Activated naive CD4-positive, alpha-beta T cell treated with anti-CD3 and anti-CD28 coated beads for 36 hours (primary cell): ENCODE measurements at regions not wholly inside any gene's neighbourhood (a gene's known extent, or its start where the extent isn't known, plus 50 kb on each side); places are given as distances from the start of the nearest gene placed in this dataset.

Experiments
- CTCF ChIA-PET: fragments of 350-600 bp; sonication (Branson Sonifier 250); formaldehyde crosslinking; loops from one replicate; lab custom pipeline; 2021; ENCODE audit warnings: antibody characterized with exemption; lab: Charles Lee
- DNase-seq: peaks from one replicate; pipeline ENCODE4 v3.0.0-alpha.2; 2020
- H3K27ac Mint-ChIP-seq: one replicate; pipeline ENCODE4 v1.8.0; 2021; ENCODE audit warnings: mild to moderate bottlenecking, mixed read lengths
- H3K27me3 Mint-ChIP-seq: one replicate; pipeline ENCODE4 v1.8.0; 2021; ENCODE audit warnings: low read depth, mixed read lengths
- H3K36me3 Mint-ChIP-seq: one replicate; pipeline ENCODE4 v1.8.0; 2021; ENCODE audit warnings: low read depth, mixed read lengths
- H3K4me1 Mint-ChIP-seq: one replicate; pipeline ENCODE4 v1.8.0; 2021; ENCODE audit warnings: low read depth, mixed read lengths
- H3K4me3 Mint-ChIP-seq: one replicate; pipeline ENCODE4 v1.8.0; 2021; ENCODE audit warnings: mild to moderate bottlenecking, moderate library complexity, mixed read lengths
- H3K9me3 Mint-ChIP-seq: one replicate; pipeline ENCODE4 v1.8.0; 2021; ENCODE audit warnings: mixed read lengths
- intact Hi-C: fragments of 100-400 bp; cut with micrococcal nuclease; formaldehyde crosslinking; loops from one replicate; pipeline ENCODE4 v1.15.1; 2023

- CTCF ChIA-PET: interaction anchor here (0.6 kb wide), 1 partner anchor 11 kb away, joined by 4 read pairs; no protein-coding TSS in a partner anchor
- H3K4me3 Mint-ChIP-seq: no peak overlapping the region
- H3K4me1 Mint-ChIP-seq: no peaks in the 10 kb centered on the region
- intact Hi-C loops: no loop called here
- H3K36me3 Mint-ChIP-seq: no peaks in the 10 kb centered on the region
- peaks cover 10% of the 10 kb centered on the region for H3K9me3 Mint-ChIP-seq
- no peak for DNase-seq
- H3K27me3 Mint-ChIP-seq: no peaks in the 10 kb centered on the region
- H3K27ac Mint-ChIP-seq: no peak overlapping the region
Measured at GRCh38 chr10:107557916-107558315, 393.4 kb upstream of the SORCS1 start.

GRCh38 chr10:107554333-107554732 is 389.8 kb upstream of the SORCS1 start:
- Mint-ChIP-seq H3K4me3 (no peak overlapping the region), H3K4me1 (no peaks in the 10 kb centered on the region), H3K27ac (no peak overlapping the region), H3K9me3 (peaks cover 20% of the 10 kb centered on the region), H3K27me3 (no peaks in the 10 kb centered on the region), H3K36me3 (no peaks in the 10 kb centered on the region)
- intact Hi-C loops: no loop called here
- CTCF ChIA-PET: no interaction called here
- DNase-seq: no peak

GRCh38 chr10:107553470-107553869 is 389.0 kb upstream of the SORCS1 start:
- CTCF ChIA-PET: no interaction called here
- intact Hi-C loops: no loop called here
- Mint-ChIP-seq H3K27ac (no peak overlapping the region), H3K27me3 (no peaks in the 10 kb centered on the region), H3K36me3 (no peaks in the 10 kb centered on the region), H3K9me3 (peaks cover 20% of the 10 kb centered on the region), H3K4me1 (no peaks in the 10 kb centered on the region), H3K4me3 (no peak overlapping the region)
- DNase-seq: no peak

GRCh38 chr10:107552963-107553362 is 388.5 kb upstream of the SORCS1 start:
- no peak overlapping the region for H3K4me3 Mint-ChIP-seq
- no peaks in the 10 kb centered on the region for H3K27me3 Mint-ChIP-seq
- intact Hi-C loops: no loop called here
- no peak for DNase-seq
- H3K36me3 Mint-ChIP-seq: no peaks in the 10 kb centered on the region
- H3K27ac Mint-ChIP-seq: no peak overlapping the region
- H3K9me3 Mint-ChIP-seq: peaks cover 23% of the 10 kb centered on the region
- CTCF ChIA-PET: no interaction called here
- no peaks in the 10 kb centered on the region for H3K4me1 Mint-ChIP-seq

GRCh38 chr10:107548301-107548700 is 383.8 kb upstream of the SORCS1 start:
- CTCF ChIA-PET: no interaction called here
- H3K27ac Mint-ChIP-seq: no peak overlapping the region
- H3K4me3 Mint-ChIP-seq: no peak overlapping the region
- no peaks in the 10 kb centered on the region for H3K4me1 Mint-ChIP-seq
- H3K27me3 Mint-ChIP-seq: no peaks in the 10 kb centered on the region
- no peak for DNase-seq
- peaks cover 19% of the 10 kb centered on the region for H3K9me3 Mint-ChIP-seq
- intact Hi-C loops: no loop called here
- no peaks in the 10 kb centered on the region for H3K36me3 Mint-ChIP-seq

GRCh38 chr10:107546986-107547385 is 382.5 kb upstream of the SORCS1 start:
- no peak for DNase-seq
- H3K36me3 Mint-ChIP-seq: no peaks in the 10 kb centered on the region
- H3K9me3 Mint-ChIP-seq: peaks cover 19% of the 10 kb centered on the region
- CTCF ChIA-PET: no interaction called here
- H3K27ac Mint-ChIP-seq: no peak overlapping the region
- intact Hi-C loops: no loop called here
- H3K27me3 Mint-ChIP-seq: no peaks in the 10 kb centered on the region
- H3K4me1 Mint-ChIP-seq: no peaks in the 10 kb centered on the region
- no peak overlapping the region for H3K4me3 Mint-ChIP-seq

GRCh38 chr10:107546284-107546683 is 381.8 kb upstream of the SORCS1 start:
- CTCF ChIA-PET: no interaction called here
- Mint-ChIP-seq H3K36me3 (no peaks in the 10 kb centered on the region), H3K9me3 (peaks cover 18% of the 10 kb centered on the region)

GRCh38 chr10:107545717-107546116 is 381.2 kb upstream of the SORCS1 start:
- Mint-ChIP-seq H3K4me3 (no peak overlapping the region), H3K36me3 (no peaks in the 10 kb centered on the region), H3K9me3 (peaks cover 12% of the 10 kb centered on the region), H3K27ac (no peak overlapping the region), H3K4me1 (no peaks in the 10 kb centered on the region), H3K27me3 (no peaks in the 10 kb centered on the region)
- intact Hi-C loops: no loop called here
- no peak for DNase-seq
- CTCF ChIA-PET: interaction anchor here (0.6 kb wide), 1 partner anchor 1243 kb away, joined by 3 read pairs; no protein-coding TSS in a partner anchor

More at GRCh38 chr10:107546284-107546683, 381.8 kb upstream of the SORCS1 start:
- Mint-ChIP-seq H3K27ac (no peak overlapping the region), H3K27me3 (no peaks in the 10 kb centered on the region), H3K4me3 (no peak overlapping the region), H3K4me1 (no peaks in the 10 kb centered on the region)
- no peak for DNase-seq
- intact Hi-C loops: no loop called here

- no peaks in the 10 kb centered on the region for H3K4me1 Mint-ChIP-seq
- H3K27me3 Mint-ChIP-seq: no peaks in the 10 kb centered on the region
- no peak for DNase-seq
- no peak overlapping the region for H3K27ac Mint-ChIP-seq
- intact Hi-C loops: no loop called here
- CTCF ChIA-PET: interaction anchor here (0.6 kb wide), 1 partner anchor 1244 kb away, joined by 3 read pairs; no protein-coding TSS in a partner anchor
- no peak overlapping the region for H3K4me3 Mint-ChIP-seq
- H3K9me3 Mint-ChIP-seq: peaks cover 7% of the 10 kb centered on the region
- H3K36me3 Mint-ChIP-seq: no peaks in the 10 kb centered on the region
Measured at GRCh38 chr10:107544706-107545520, 380.4 kb upstream of the SORCS1 start.

- H3K9me3 Mint-ChIP-seq: peaks cover 4% of the 10 kb centered on the region
- no peaks in the 10 kb centered on the region for H3K36me3 Mint-ChIP-seq
- no peaks in the 10 kb centered on the region for H3K27me3 Mint-ChIP-seq
- DNase-seq: no peak
- no peak overlapping the region for H3K27ac Mint-ChIP-seq
- intact Hi-C loops: no loop called here
- H3K4me1 Mint-ChIP-seq: no peaks in the 10 kb centered on the region
- no peak overlapping the region for H3K4me3 Mint-ChIP-seq
- CTCF ChIA-PET: no interaction called here
Measured at GRCh38 chr10:107542607-107543006, 378.1 kb upstream of the SORCS1 start.

- Mint-ChIP-seq H3K9me3 (peaks cover 4% of the 10 kb centered on the region), H3K27me3 (no peaks in the 10 kb centered on the region), H3K27ac (no peak overlapping the region), H3K4me3 (no peak overlapping the region), H3K36me3 (no peaks in the 10 kb centered on the region), H3K4me1 (no peaks in the 10 kb centered on the region)
- CTCF ChIA-PET: no interaction called here
- DNase-seq: no peak
- intact Hi-C loops: no loop called here
Measured at GRCh38 chr10:107542016-107542415, 377.5 kb upstream of the SORCS1 start.

- no peak overlapping the region for H3K4me3 Mint-ChIP-seq
- H3K27ac Mint-ChIP-seq: no peak overlapping the region
- intact Hi-C loops: no loop called here
- H3K27me3 Mint-ChIP-seq: no peaks in the 10 kb centered on the region
- H3K4me1 Mint-ChIP-seq: no peaks in the 10 kb centered on the region
- H3K9me3 Mint-ChIP-seq: peaks cover 4% of the 10 kb centered on the region
- CTCF ChIA-PET: no interaction called here
- no peak for DNase-seq
- no peaks in the 10 kb centered on the region for H3K36me3 Mint-ChIP-seq
Measured at GRCh38 chr10:107540981-107541380, 376.5 kb upstream of the SORCS1 start.

- H3K27ac Mint-ChIP-seq: no peak overlapping the region
- no peaks in the 10 kb centered on the region for H3K4me1 Mint-ChIP-seq
- intact Hi-C loops: no loop called here
- no peaks in the 10 kb centered on the region for H3K36me3 Mint-ChIP-seq
- H3K27me3 Mint-ChIP-seq: no peaks in the 10 kb centered on the region
- CTCF ChIA-PET: no interaction called here
- DNase-seq: no peak
- H3K4me3 Mint-ChIP-seq: no peak overlapping the region
- peaks cover 3% of the 10 kb centered on the region for H3K9me3 Mint-ChIP-seq
Measured at GRCh38 chr10:107529350-107529749, 364.8 kb upstream of the SORCS1 start.
